GM19043 (cell line): ENCODE measurements at regions not wholly inside any gene's neighbourhood (a gene's known extent, or its start where the extent isn't known, plus 50 kb on each side); places are given as distances from the start of the nearest gene placed in this dataset.

Experiments
- ATAC-seq: cut with Tn5 transposase; IDR thresholded peaks from one replicate; pipeline ENCODE4 v1.9.1; 2021; ENCODE audit warnings: low read depth; ENCODE audit not compliant: unreplicated experiment

DNA sequence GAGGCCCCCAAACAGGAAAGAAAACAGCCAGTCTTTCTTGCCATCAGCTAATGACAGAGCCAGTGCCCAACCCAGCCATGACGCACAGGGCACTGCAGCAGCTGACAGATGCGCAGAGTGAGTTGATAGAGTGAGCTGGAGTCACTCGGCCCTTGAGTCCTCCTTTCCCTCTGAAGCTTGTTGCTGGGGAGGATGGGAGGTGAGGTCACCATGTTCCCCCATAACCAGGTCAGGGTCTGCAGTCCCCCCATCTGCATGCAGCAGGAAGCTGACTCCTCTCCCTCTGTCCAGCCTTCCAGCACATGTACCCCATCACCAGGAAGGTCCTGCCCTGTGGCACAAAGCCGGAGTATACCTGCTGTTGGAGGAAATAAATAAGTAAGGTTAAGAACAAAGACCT, 174.6 kb downstream of the ABHD5 start:
- no peak for ATAC-seq

- ATAC-seq: no peak
Observed at GRCh38 chr3:43865887-43866528, 175.3 kb downstream of the ABHD5 start.

DNA sequence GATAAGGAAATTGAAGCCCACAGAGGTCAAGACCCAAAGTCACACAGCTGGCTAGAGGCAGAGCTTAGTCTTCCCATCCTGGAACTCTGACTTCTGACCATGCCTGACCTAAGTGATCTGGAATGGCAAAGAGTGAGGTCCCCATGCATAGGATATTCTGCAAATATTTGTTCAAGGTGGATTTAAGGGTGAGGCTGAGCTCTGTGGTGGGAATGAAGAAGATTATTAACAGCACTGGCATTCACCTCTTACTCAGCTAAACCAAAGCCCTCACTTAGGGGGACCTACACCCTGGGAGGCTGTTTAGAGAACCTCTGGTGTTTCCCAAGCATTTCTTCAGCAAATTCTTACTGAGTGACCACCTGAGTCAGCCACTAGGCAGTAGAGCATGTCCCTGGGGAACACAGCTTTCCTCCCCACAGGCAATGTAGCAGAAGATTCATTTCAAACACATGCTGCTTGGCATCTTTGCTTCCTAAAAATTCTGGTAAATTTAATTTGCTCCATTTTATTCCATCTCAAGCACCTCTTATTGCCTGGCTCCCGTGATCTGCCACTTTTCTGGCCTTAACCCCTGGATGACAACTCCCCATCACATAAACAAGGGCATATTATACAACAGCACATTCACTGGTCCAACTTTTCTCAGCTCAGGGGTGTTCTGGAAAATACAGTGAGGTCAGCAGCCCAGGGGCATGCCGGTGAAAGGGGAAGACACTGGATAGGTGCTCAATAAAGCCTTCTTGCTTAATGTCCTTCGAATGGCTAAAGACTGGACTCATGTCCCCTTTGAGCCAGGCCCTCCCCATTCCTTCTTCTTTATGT, 176.0 kb downstream of the ABHD5 start:
- no peak for ATAC-seq

DNA sequence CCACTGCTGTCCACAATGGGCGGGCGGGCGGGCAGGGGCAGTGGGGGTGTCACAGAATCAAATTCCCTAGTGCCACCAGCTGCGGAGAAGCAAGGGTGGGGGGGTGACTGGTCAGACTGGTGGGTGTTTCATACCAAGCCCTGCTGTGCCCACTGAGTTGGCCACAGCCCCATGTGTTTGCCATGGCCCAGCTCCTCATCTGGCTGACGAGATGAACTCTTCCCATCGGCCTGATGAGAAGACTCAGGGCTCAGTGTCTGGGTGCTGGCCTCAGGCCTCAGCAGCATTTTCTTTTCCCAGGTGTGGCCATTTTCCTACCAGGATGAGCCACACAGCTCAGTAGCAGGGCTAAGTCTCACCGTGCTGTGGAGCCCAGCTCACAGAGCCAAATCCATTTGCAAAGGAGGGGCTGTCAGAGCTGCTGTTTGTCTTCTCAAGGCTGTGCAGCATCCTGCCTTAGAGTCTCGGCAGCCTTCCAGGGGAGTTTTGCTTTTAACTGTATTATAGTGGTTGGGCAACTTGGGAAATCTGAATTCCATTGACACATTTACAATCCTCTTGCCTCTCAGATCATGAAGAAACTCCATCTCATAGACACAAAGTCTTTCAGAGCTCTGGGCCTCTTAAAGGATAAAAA, 176.8 kb downstream of the ABHD5 start:
- no peak for ATAC-seq

- no peak for ATAC-seq
Observed at GRCh38 chr3:43869491-43869890, 178.8 kb downstream of the ABHD5 start.

- no peak for ATAC-seq
Observed at GRCh38 chr3:43870120-43870519, 179.4 kb downstream of the ABHD5 start.

- no peak for ATAC-seq
Observed at GRCh38 chr3:43870844-43871626, 180.3 kb downstream of the ABHD5 start.

- ATAC-seq: no peak
Observed at GRCh38 chr3:43871627-43872245, 181.0 kb downstream of the ABHD5 start.

- ATAC-seq: no peak
Observed at GRCh38 chr3:43872301-43872700, 181.6 kb downstream of the ABHD5 start.

DNA sequence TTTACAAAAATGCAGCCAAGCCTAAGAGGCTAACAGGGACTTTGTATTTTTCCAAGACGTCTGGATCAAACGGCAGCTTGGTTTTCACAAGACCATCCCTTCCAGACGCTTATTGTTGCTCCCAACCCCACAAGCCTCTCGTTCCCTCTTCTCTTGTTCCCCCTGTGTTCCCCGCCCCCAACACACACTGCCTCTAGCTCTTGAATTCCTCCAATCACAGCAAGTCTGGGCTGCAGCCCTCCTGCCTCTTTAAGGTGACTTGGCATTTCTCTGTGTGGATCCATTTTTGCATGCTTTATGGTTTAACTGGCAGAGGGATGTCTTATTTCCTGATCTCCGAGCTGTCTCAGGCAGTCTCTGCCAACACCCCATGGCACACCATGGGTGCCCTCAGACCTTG, 182.2 kb downstream of the ABHD5 start:
- no peak for ATAC-seq

- no peak for ATAC-seq
Observed at GRCh38 chr3:43873723-43874122, 183.0 kb downstream of the ABHD5 start.

- ATAC-seq: no peak
Observed at GRCh38 chr3:43874290-43874689, 183.6 kb downstream of the ABHD5 start.

- no peak for ATAC-seq
Observed at GRCh38 chr3:43874731-43875130, 184.0 kb downstream of the ABHD5 start.

GRCh38 chr3:43876648-43877047, 185.9 kb downstream of the ABHD5 start:
- no peak for ATAC-seq

DNA sequence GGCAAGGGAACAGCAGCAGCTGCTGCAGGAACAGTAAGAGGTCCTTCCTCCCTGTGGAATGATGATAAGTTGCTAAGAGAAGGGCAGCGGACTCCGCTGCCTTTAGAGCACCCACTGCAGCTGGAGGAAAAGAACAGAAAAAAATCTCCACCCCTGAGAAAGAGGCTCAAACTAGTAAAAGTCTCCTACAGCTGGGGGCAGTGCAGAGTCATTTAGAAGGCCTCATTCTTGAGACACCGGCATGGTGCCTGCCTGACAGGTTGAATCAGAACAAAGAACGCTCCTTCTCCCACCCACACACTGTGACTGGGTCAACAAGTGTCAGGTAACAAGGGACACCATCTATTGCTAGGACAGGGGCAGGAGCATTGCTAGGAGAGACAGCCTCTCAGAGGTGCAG, 188.4 kb downstream of the ABHD5 start:
- ATAC-seq: no peak

- no peak for ATAC-seq
Observed at GRCh38 chr3:43882976-43883680, 192.4 kb downstream of the ABHD5 start.

DNA sequence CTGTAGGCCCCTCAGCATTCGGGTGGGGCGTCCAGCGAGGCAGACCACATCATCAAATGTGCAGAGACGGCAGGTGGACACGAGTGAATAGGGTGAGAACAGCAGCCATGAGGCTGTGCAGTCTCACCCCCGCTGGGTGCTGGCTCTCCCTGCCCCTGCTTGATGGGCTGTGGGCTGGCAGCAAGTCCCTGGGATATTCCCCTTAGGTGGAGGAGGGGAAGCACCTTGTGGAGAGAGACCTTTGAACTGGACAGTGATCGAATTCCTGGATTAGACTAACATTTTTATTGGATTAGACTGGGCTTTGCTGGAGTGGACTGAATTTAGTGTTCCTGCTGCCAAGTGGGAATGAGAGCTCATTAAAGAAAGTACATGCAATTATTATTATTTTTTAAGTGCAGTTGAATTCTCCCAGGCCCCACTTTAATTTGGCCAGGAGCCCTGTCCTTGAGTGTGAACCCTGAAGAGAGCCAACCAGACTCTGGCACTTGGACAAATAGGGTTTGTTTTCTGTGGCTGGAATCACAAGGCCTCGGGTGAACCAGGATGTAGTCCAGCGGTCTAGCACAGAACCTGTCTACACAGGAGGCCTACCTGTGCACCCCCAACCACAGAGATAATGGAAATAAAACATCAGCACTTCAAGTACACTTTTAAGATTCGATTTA, 193.1 kb downstream of the ABHD5 start:
- no peak for ATAC-seq

DNA sequence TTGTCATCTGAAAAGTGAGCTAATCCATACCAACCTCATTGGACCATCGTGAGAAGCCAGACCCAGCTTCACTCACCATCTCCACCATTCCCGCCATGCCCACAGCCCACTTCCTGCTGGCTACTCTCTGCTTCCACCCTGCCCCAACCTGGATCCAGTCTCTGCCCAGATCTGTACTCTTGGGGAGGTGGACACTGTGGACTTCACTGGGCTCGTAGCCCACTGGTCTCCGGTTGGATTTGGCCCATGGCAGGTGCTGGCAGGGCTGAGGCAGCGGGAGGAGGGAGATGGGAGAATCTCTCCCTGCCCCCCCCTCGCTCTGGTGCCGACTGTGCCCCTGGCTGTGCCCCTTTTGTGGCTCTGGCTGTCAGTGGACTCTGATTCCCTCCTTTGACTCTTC, 193.8 kb downstream of the ABHD5 start:
- ATAC-seq: no peak

DNA sequence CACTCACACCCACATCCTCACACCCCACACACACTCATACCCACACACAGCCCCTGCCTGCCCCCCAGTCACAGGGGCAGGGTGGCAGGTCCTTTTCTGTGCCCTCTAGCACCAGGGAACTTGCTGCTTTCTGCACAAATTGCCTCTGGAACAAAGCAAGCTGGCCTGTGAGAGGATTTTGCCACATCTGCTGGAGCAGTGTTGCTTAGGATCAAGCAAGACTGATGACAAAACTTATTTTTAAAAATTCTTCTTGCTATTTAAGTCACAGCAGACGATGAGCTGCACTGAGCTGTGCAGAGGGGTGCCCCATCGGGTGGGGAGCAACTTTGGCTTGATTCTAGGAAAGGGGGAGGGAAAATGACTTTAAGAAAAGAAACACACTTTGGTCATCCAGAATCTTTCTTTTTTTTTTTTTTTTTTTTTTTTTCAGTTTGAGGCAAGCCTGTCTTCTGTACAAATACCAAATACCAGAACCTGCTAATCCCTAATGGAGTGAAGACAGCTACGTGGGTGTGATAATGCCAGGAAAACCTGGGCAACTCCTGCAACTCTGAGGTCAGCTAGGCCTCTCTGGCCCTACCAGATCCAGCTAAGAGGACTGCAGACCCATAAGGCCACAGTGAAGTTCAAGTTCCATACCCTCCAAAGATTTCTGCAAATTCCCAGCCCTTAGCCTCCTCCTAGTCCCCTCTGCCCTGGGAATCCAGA, 195.3 kb downstream of the ABHD5 start:
- no peak for ATAC-seq
